ENCODE measurements at regions not wholly inside any gene's neighbourhood (a gene's known extent, or its start where the extent isn't known, plus 50 kb on each side); places are given as distances from the start of the nearest gene placed in this dataset.
A peak's percentile ranks its signal among the peaks of the same experiment; 100 is the strongest.

DNA sequence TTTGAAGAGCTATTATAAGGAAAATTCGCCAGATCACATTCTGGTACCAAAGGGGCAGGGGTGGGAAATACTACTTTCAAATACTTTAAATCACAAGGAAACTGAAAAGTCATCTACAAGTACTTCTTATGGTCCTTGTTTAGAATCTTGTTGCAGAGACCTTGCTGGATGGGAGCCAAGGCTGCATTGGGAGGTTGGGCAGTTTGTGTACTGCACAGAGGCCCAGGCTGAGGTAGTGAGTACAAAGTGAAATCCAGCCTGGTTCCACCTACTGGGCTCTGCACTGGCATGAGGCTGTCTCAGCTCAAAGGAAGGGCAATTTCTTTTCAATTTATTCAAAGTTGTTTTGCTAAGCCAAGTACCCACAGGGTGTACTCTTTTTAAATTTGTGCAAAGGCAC, 140.3 kb upstream of the DLX2 start:
- H3K4me3 ChIP-seq: no peak overlapping the region
- H3K9ac ChIP-seq (ENCODE audit: low read depth in 2 of 2, low read length in 2 of 2): no peak overlapping the region
- intact Hi-C loops (cut with DNase I): no loop called here
- no peaks in the 10 kb centered on the region for H3K9me3 ChIP-seq
- DNase-seq: peak; percentile 59
- no peaks in the 10 kb centered on the region for H3K27me3 ChIP-seq
- TF ChIP-seq, protein P1, sequence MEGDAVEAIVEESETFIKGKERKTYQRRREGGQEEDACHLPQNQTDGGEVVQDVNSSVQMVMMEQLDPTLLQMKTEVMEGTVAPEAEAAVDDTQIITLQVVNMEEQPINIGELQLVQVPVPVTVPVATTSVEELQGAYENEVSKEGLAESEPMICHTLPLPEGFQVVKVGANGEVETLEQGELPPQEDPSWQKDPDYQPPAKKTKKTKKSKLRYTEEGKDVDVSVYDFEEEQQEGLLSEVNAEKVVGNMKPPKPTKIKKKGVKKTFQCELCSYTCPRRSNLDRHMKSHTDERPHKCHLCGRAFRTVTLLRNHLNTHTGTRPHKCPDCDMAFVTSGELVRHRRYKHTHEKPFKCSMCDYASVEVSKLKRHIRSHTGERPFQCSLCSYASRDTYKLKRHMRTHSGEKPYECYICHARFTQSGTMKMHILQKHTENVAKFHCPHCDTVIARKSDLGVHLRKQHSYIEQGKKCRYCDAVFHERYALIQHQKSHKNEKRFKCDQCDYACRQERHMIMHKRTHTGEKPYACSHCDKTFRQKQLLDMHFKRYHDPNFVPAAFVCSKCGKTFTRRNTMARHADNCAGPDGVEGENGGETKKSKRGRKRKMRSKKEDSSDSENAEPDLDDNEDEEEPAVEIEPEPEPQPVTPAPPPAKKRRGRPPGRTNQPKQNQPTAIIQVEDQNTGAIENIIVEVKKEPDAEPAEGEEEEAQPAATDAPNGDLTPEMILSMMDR (IDR thresholded peaks at IDR 0.05): no peak
- H3K27ac ChIP-seq: no peak overlapping the region
- H3K36me3 ChIP-seq: no peaks in the 10 kb centered on the region
- no peaks in the 10 kb centered on the region for H3K4me1 ChIP-seq

GRCh38 chr2:172244419-172245130, 141.9 kb upstream of the DLX2 start:
- H3K4me1 ChIP-seq: no peaks in the 10 kb centered on the region
- H3K27me3 ChIP-seq: no peaks in the 10 kb centered on the region
- no peak overlapping the region for H3K9ac ChIP-seq (ENCODE audit: low read depth in 2 of 2, low read length in 2 of 2)
- H3K9me3 ChIP-seq: no peaks in the 10 kb centered on the region
- DNase-seq: no peak
- no peak overlapping the region for H3K4me3 ChIP-seq
- H3K36me3 ChIP-seq: no peaks in the 10 kb centered on the region
- H3K27ac ChIP-seq: no peak overlapping the region
- intact Hi-C loops (cut with DNase I): no loop called here
- TF ChIP-seq, protein P1 (IDR thresholded peaks at IDR 0.05): no peak

GRCh38 chr2:172246649-172247048, 143.9 kb upstream of the DLX2 start:
- TF ChIP-seq, protein P1 (IDR thresholded peaks at IDR 0.05): no peak
- intact Hi-C loops (cut with DNase I): no loop called here

GRCh38 chr2:172247203-172247602, 144.5 kb upstream of the DLX2 start:
- H3K9me3 ChIP-seq: no peaks in the 10 kb centered on the region
- DNase-seq: no peak
- H3K36me3 ChIP-seq: no peaks in the 10 kb centered on the region
- H3K9ac ChIP-seq (ENCODE audit: low read depth in 2 of 2, low read length in 2 of 2): no peak overlapping the region
- intact Hi-C loops (cut with DNase I): no loop called here
- H3K4me3 ChIP-seq: no peak overlapping the region
- TF ChIP-seq, protein P1 (IDR thresholded peaks at IDR 0.05): no peak
- H3K4me1 ChIP-seq: no peaks in the 10 kb centered on the region
- H3K27me3 ChIP-seq: no peaks in the 10 kb centered on the region
- H3K27ac ChIP-seq: no peak overlapping the region

More at GRCh38 chr2:172246649-172247048, 143.9 kb upstream of the DLX2 start:
- no peaks in the 10 kb centered on the region for H3K4me1 ChIP-seq
- no peaks in the 10 kb centered on the region for H3K9me3 ChIP-seq
- H3K27ac ChIP-seq: no peak overlapping the region
- H3K27me3 ChIP-seq: no peaks in the 10 kb centered on the region
- H3K9ac ChIP-seq (ENCODE audit: low read depth in 2 of 2, low read length in 2 of 2): no peak overlapping the region
- no peak for DNase-seq
- no peaks in the 10 kb centered on the region for H3K36me3 ChIP-seq
- H3K4me3 ChIP-seq: no peak overlapping the region

GRCh38 chr2:172248381-172248780, 145.7 kb upstream of the DLX2 start:
- no peaks in the 10 kb centered on the region for H3K27me3 ChIP-seq

More at GRCh38 chr2:172248381-172248780, 145.7 kb upstream of the DLX2 start:
- intact Hi-C loops (cut with DNase I): no loop called here
- Histone ChIP-seq H3K27ac (no peak overlapping the region), H3K36me3 (no peaks in the 10 kb centered on the region), H3K9ac (ENCODE audit: low read depth in 2 of 2, low read length in 2 of 2) (no peak overlapping the region), H3K4me3 (no peak overlapping the region), H3K9me3 (no peaks in the 10 kb centered on the region), H3K4me1 (no peaks in the 10 kb centered on the region)
- DNase-seq: no peak
- TF ChIP-seq, protein P1 (IDR thresholded peaks at IDR 0.05): no peak
